Tibial nerve (tissue), 4 donors: ENCODE measurements at regions not wholly inside any gene's neighbourhood (a gene's known extent, or its start where the extent isn't known, plus 50 kb on each side); places are given as distances from the start of the nearest gene placed in this dataset.

Source experiments
- CTCF ChIP-seq, 5 experiments: fragments of 200-600 bp in 3 of 5; fragments of 450-650 bp in 2 of 5; sonication (generic) in 3 of 5; IDR thresholded peaks; one replicate each; pipeline ENCODE4 v1.5.1; 2016 to 2019; ENCODE audit warnings: antibody characterized with exemption in 5 of 5, mild to moderate bottlenecking in 3 of 5, moderate library complexity in 2 of 5
- EP300 ChIP-seq, 2 donors: sonication (generic); formaldehyde crosslinking; IDR thresholded peaks; one replicate each; pipeline ENCODE4 v1.6.1; 2017; ENCODE audit warnings: antibody characterized with exemption in 2 of 2, mild to moderate bottlenecking in 1 of 2
- POLR2A ChIP-seq, 2 donors: fragments of 450-650 bp; IDR thresholded peaks; one replicate each; pipeline ENCODE4 v1.6.1; 2017; ENCODE audit warnings: antibody characterized with exemption in 2 of 2, mild to moderate bottlenecking in 2 of 2, moderate library complexity in 2 of 2

GRCh38 chr3:73259856-73260255, 198.4 kb downstream of the EBLN2 start:
- TF ChIP-seq CTCF (IDR thresholded peaks at IDR 0.05) (no peak), POLR2A (IDR thresholded peaks at IDR 0.05) (no peak), EP300 (IDR thresholded peaks at IDR 0.05) (no peak)
